SK-N-SH (cell line): ENCODE measurements at regions not wholly inside any gene's neighbourhood (a gene's known extent, or its start where the extent isn't known, plus 50 kb on each side); places are given as distances from the start of the nearest gene placed in this dataset.

Experiments used
- CTCF ChIA-PET: fragments of 300-600, 350-600 bp; formaldehyde crosslinking; extraction: SDS; loops from one replicate; lab custom pipeline; 2021; lab: Yijun Ruan, JAX
- POLR2A ChIA-PET: fragments of 350-600 bp; sonication (Branson Sonifier 250); formaldehyde crosslinking; extraction: SDS; loops from one replicate; lab custom pipeline; 2020; ENCODE audit warnings: antibody characterized with exemption, inconsistent platforms; lab: Yijun Ruan, JAX
- DNase-seq: peaks from one replicate; pipeline ENCODE4 v3.0.0; 2012
- H2AFZ ChIP-seq: fragments of 200-600 bp; sonication (generic); 2 replicates; pipeline ENCODE4 v1.8.1; 2016; ENCODE audit warnings: antibody characterized with exemption, mild to moderate bottlenecking, low read depth
- H3F3A ChIP-seq: fragments of 200-600 bp; sonication (generic); replicated peaks from 2 replicates; pipeline ENCODE3; 2016; ENCODE audit warnings: antibody characterized with exemption, mild to moderate bottlenecking; ENCODE audit not compliant: insufficient read depth
- H3K27ac ChIP-seq, 2 experiments: fragments of 200-500 bp in 1 of 2; fragments of 200-600 bp in 1 of 2; sonication (Bioruptor generic) in 1 of 2; sonication (generic), shearing (Covaris generic) in 1 of 2; 2 replicates each; pipeline versions ENCODE4 v1.5.1 to v1.6.1; 2014 to 2016; ENCODE audit warnings: low read depth in 2 of 2, inconsistent platforms in 1 of 2, low read length in 1 of 2, mild to moderate bottlenecking in 1 of 2, mixed read lengths in 1 of 2
- H3K27me3 ChIP-seq: fragments of 200-600 bp; sonication (generic), shearing (Covaris generic); 2 replicates; pipeline ENCODE4 v1.6.1; 2016; ENCODE audit warnings: mixed run types; ENCODE audit not compliant: insufficient read depth
- H3K36me3 ChIP-seq, 2 experiments: fragments of 200-500 bp in 1 of 2; fragments of 200-600 bp in 1 of 2; sonication (Bioruptor generic) in 1 of 2; sonication (generic) in 1 of 2; replicated peaks in 1 of 2; 2 replicates each; pipeline versions ENCODE3 to v1.5.1; 2014 to 2016; ENCODE audit warnings: low read length in 1 of 2, mild to moderate bottlenecking in 1 of 2; ENCODE audit not compliant: insufficient read depth in 2 of 2, control insufficient read depth in 1 of 2
- H3K4me1 ChIP-seq, 2 experiments: fragments of 200-500 bp in 1 of 2; fragments of 200-600 bp in 1 of 2; sonication (Bioruptor generic) in 1 of 2; sonication (generic), shearing (Covaris generic) in 1 of 2; 2 replicates each; pipeline versions ENCODE4 v1.5.1 to v1.6.1; 2014 to 2016; ENCODE audit warnings: low read depth in 1 of 2, low read length in 1 of 2, mixed run types in 1 of 2; ENCODE audit not compliant: insufficient read depth in 2 of 2, control insufficient read depth in 1 of 2
- H3K4me2 ChIP-seq: fragments of 200-600 bp; sonication (generic), shearing (Covaris generic); 2 replicates; pipeline ENCODE4 v1.6.1; 2017; ENCODE audit warnings: mixed run types
- H3K4me3 ChIP-seq, 2 experiments: fragments of 200-500 bp in 1 of 2; fragments of 200-600 bp in 1 of 2; sonication (Bioruptor generic) in 1 of 2; sonication (generic), shearing (Covaris generic) in 1 of 2; 2 replicates each; pipeline versions ENCODE4 v1.5.1 to v1.8.1; 2014 to 2016; ENCODE audit warnings: low read depth in 2 of 2, inconsistent platforms in 1 of 2, low read length in 1 of 2, mild to moderate bottlenecking in 1 of 2, mixed read lengths in 1 of 2, moderate library complexity in 1 of 2
- H3K79me2 ChIP-seq: fragments of 200-600 bp; sonication (generic); 2 replicates; pipeline ENCODE4 v1.8.1; 2017; ENCODE audit warnings: mild to moderate bottlenecking; ENCODE audit not compliant: insufficient read depth
- H3K9ac ChIP-seq: fragments of 200-600 bp; sonication (generic); 2 replicates; pipeline ENCODE4 v1.6.1; 2017; ENCODE audit warnings: mixed run types
- H3K9me2 ChIP-seq: fragments of 200-600 bp; sonication (generic); 2 replicates; pipeline ENCODE4 v1.6.1; 2017; ENCODE audit warnings: mixed run types
- H3K9me3 ChIP-seq: fragments of 200-600 bp; sonication (generic); 2 replicates; pipeline ENCODE4 v1.6.1; 2017; ENCODE audit warnings: mixed run types, mild to moderate bottlenecking, moderate library complexity
- H4K20me1 ChIP-seq: fragments of 200-600 bp; sonication (generic); 2 replicates; pipeline ENCODE4 v1.6.1; 2017; ENCODE audit warnings: mild to moderate bottlenecking, mixed run types; ENCODE audit not compliant: insufficient read depth
- CHD2 ChIP-seq: fragments of 150-350 bp; IDR thresholded peaks from 2 replicates; pipeline ENCODE4 v1.6.1; 2018; ENCODE audit warnings: low read length; ENCODE audit not compliant: partially characterized antibody
- ELF1 ChIP-seq: IDR thresholded peaks from 2 replicates; pipeline ENCODE4 v1.4.0; 2012
- FOSL2 ChIP-seq: IDR thresholded peaks from 2 replicates; pipeline ENCODE4 v1.4.0; 2012; ENCODE audit warnings: low read depth, mild to moderate bottlenecking, moderate library complexity, borderline replicate concordance
- FOXJ3 ChIP-seq: sonication (generic); formaldehyde crosslinking; IDR thresholded peaks from 2 replicates; pipeline ENCODE4 v1.5.1; 2020; ENCODE audit warnings: mild to moderate bottlenecking, missing genetic modification reagents
- FOXM1 ChIP-seq: IDR thresholded peaks from 2 replicates; pipeline ENCODE4 v1.4.0; 2012; ENCODE audit warnings: low read depth, mild to moderate bottlenecking
- GATA2 ChIP-seq: sonication (generic); formaldehyde crosslinking; IDR thresholded peaks from 2 replicates; pipeline ENCODE4 v1.5.0; 2020; ENCODE audit warnings: mild to moderate bottlenecking, missing genetic modification reagents
- IRF3 ChIP-seq: fragments of 150-350 bp; IDR thresholded peaks from 2 replicates; pipeline ENCODE4 v1.6.1; 2016; ENCODE audit warnings: mild to moderate bottlenecking, low read depth, low read length
- MEF2A ChIP-seq: IDR thresholded peaks from 2 replicates; pipeline ENCODE4 v1.4.0; 2012; ENCODE audit warnings: low read depth, borderline replicate concordance
- NFIC ChIP-seq: IDR thresholded peaks from 2 replicates; pipeline ENCODE4 v1.4.0; 2012; ENCODE audit warnings: borderline replicate concordance
- RAD21 ChIP-seq: IDR thresholded peaks from 2 replicates; pipeline ENCODE4 v1.6.1; 2012; ENCODE audit warnings: mild to moderate bottlenecking, low read length
- RFX5 ChIP-seq: IDR thresholded peaks from 2 replicates; pipeline ENCODE4 v1.6.1; 2012; ENCODE audit warnings: mild to moderate bottlenecking, improper control_type of control experiment, low read length
- RXRA ChIP-seq: IDR thresholded peaks from 2 replicates; pipeline ENCODE4 v1.4.0; 2012; ENCODE audit warnings: low read depth, mild to moderate bottlenecking, borderline replicate concordance
- SIN3A ChIP-seq: IDR thresholded peaks from 2 replicates; pipeline ENCODE4 v1.6.1; 2012; ENCODE audit warnings: low read depth, mild to moderate bottlenecking, low read length, moderate library complexity, borderline replicate concordance
- SMC3 ChIP-seq: IDR thresholded peaks from 2 replicates; pipeline ENCODE4 v1.6.1; 2012; ENCODE audit warnings: low read depth, low read length, improper control_type of control experiment
- TAF1 ChIP-seq: IDR thresholded peaks from 2 replicates; pipeline ENCODE4 v1.6.1; 2012; ENCODE audit warnings: low read depth, mild to moderate bottlenecking, low read length, moderate library complexity, borderline replicate concordance
- TCF12 ChIP-seq: IDR thresholded peaks from 2 replicates; pipeline ENCODE4 v1.4.0; 2012
- USF1 ChIP-seq: IDR thresholded peaks from 2 replicates; pipeline ENCODE4 v1.4.0; 2012; ENCODE audit warnings: low read depth, borderline replicate concordance
- USF2 ChIP-seq: fragments of 150-350 bp; IDR thresholded peaks from 2 replicates; pipeline ENCODE4 v1.6.1; 2017; ENCODE audit warnings: antibody characterized with exemption, low read length, low read depth, borderline replicate concordance
- YY1 ChIP-seq: IDR thresholded peaks from 2 replicates; pipeline ENCODE4 v1.4.0; 2012; ENCODE audit warnings: low read depth, mild to moderate bottlenecking
- ZBTB33 ChIP-seq: IDR thresholded peaks from 2 replicates; pipeline ENCODE4 v1.4.0; 2012; ENCODE audit warnings: low read depth, borderline replicate concordance
- WGBS: methylation state at CpG from one replicate; pipeline ENCODE4 v1.1.6; 2017; ENCODE audit warnings: low lambda C conversion rate; 5-methylcytosine and 5-hydroxymethylcytosine counted together

- 93% methylated on average over 3 of the region's 3 CpGs for WGBS
- Histone ChIP-seq H3K36me3 (peaks cover 0 to 2% of the 10 kb centered on the region in 2 experiments), H3K9ac (no peak overlapping the region), H3K4me2 (no peak overlapping the region), H3K9me2 (no peaks in the 10 kb centered on the region), H3K4me1 (peaks cover 0 to 3% of the 10 kb centered on the region in 2 experiments; a peak in 1 of 4 replicates), H4K20me1 (no peaks in the 10 kb centered on the region), H3K9me3 (no peaks in the 10 kb centered on the region), H3K27ac (no peak overlapping the region), H3K27me3 (no peaks in the 10 kb centered on the region), H3F3A (no peaks in the 10 kb centered on the region), H3K4me3 (no peak overlapping the region), H3K79me2 (no peaks in the 10 kb centered on the region), H2AFZ (no peak overlapping the region)
- CTCF ChIA-PET, result no interaction called here
- POLR2A ChIA-PET, result no interaction called here
- TF ChIP-seq IRF3 (no peak), ELF1 (no peak), SIN3A (no peak), SMC3 (no peak), NFIC (no peak), USF2 (no peak), FOXM1 (no peak), TCF12 (no peak), CHD2 (no peak)
- DNase-seq, result no peak
Observed at GRCh38 chr1:94668528-94668927, 127.0 kb upstream of the F3 start.

- no peaks in the 10 kb centered on the region for H3F3A ChIP-seq
- no peaks in the 10 kb centered on the region for H3K79me2 ChIP-seq
- POLR2A ChIA-PET, result no interaction called here
- no peak overlapping the region for H3K4me2 ChIP-seq
- no peaks in the 10 kb centered on the region for H3K9me2 ChIP-seq
- H3K4me1 ChIP-seq, result peaks cover 0 to 3% of the 10 kb centered on the region in 2 experiments; a peak in 1 of 4 replicates
- H2AFZ ChIP-seq, result no peak overlapping the region
- H4K20me1 ChIP-seq, result no peaks in the 10 kb centered on the region
- no peak overlapping the region for H3K27ac ChIP-seq
- H3K4me3 ChIP-seq, result no peak overlapping the region
- no peaks in the 10 kb centered on the region for H3K27me3 ChIP-seq
- DNase-seq, result no peak
- no peaks in the 10 kb centered on the region for H3K9me3 ChIP-seq
- H3K9ac ChIP-seq, result no peak overlapping the region
- H3K36me3 ChIP-seq, result peaks cover 0 to 2% of the 10 kb centered on the region in 2 experiments
- WGBS, result 89% methylated on average over 7 of the region's 7 CpGs
- CTCF ChIA-PET, result no interaction called here
- no peak for TF ChIP-seq TAF1
- no peak for TF ChIP-seq NFIC
- no peak for TF ChIP-seq GATA2 (CRISPR knock-in tag)
- no peak for TF ChIP-seq FOSL2
- TF ChIP-seq FOXJ3 (CRISPR knock-in tag), result no peak
- no peak for TF ChIP-seq YY1
- no peak for TF ChIP-seq MEF2A
- no peak for TF ChIP-seq TCF12
- no peak for TF ChIP-seq FOXM1
- TF ChIP-seq RAD21, result no peak
- TF ChIP-seq USF1, result no peak
- no peak for TF ChIP-seq ELF1
- TF ChIP-seq ZBTB33, result no peak
- TF ChIP-seq RXRA, result no peak
- no peak for TF ChIP-seq RFX5
- TF ChIP-seq, all 33 proteins: peak for 0
Observed at GRCh38 chr1:94667818-94668217, 126.3 kb upstream of the F3 start.
